Adipocyte (in vitro differentiated cells): ENCODE measurements at regions not wholly inside any gene's neighbourhood (a gene's known extent, or its start where the extent isn't known, plus 50 kb on each side); places are given as distances from the start of the nearest gene placed in this dataset.

Experiments
- DNase-seq: peaks from one replicate; pipeline ENCODE4 v3.0.0-alpha.2; 2015; ENCODE audit warnings: low read depth
- H3K27me3 ChIP-seq: replicated peaks from 2 replicates; pipeline ENCODE4 v1.7.0; 2013; ENCODE audit warnings: mild to moderate bottlenecking, low read length, moderate library complexity; ENCODE audit not compliant: control insufficient read depth, insufficient read depth
- H3K36me3 ChIP-seq: 2 replicates; pipeline ENCODE4 v1.7.0; 2013; ENCODE audit warnings: low read length, mild to moderate bottlenecking, moderate library complexity; ENCODE audit not compliant: control insufficient read depth, insufficient read depth, severe bottlenecking
- H3K4me1 ChIP-seq: 2 replicates; pipeline ENCODE4 v1.7.0; 2013; ENCODE audit warnings: mild to moderate bottlenecking, low read length, moderate library complexity; ENCODE audit not compliant: control insufficient read depth, insufficient read depth
- H3K4me3 ChIP-seq: 2 replicates; pipeline ENCODE4 v1.7.0; 2013; ENCODE audit warnings: mild to moderate bottlenecking, low read length, moderate library complexity
- H3K9ac ChIP-seq: 2 replicates; pipeline ENCODE4 v1.7.0; 2013; ENCODE audit warnings: mild to moderate bottlenecking, low read length, moderate library complexity
- H3K9me3 ChIP-seq: 2 replicates; pipeline ENCODE4 v1.7.0; 2013; ENCODE audit warnings: mild to moderate bottlenecking, low read length, moderate library complexity; ENCODE audit not compliant: control insufficient read depth

DNA sequence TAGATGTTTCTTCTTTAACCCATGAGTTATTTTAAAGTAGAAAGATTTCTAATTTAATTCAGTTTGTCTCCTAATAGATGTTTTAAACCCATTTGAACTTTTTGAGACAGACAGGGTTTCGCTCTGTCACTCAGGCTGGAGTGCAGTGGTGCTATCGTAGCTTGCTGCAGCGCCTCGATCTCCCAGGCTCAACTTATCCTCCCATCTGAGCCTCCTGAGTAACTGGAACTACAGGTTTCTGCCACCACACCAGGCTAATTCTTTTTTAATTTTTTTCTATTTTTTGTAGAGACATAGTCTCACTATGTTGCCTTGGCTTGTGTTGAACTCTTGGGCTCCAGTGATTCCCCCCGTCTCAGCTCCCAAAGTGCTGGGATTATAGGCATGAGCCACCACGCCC lies 53.0 kb upstream of the RAB18 start:
- H3K9me3 ChIP-seq, result no peaks in the 10 kb centered on the region
- peaks cover 3% of the 10 kb centered on the region for H3K4me1 ChIP-seq
- DNase-seq, result no peak
- no peak overlapping the region for H3K4me3 ChIP-seq
- H3K27me3 ChIP-seq, result no peaks in the 10 kb centered on the region
- no peaks in the 10 kb centered on the region for H3K36me3 ChIP-seq
- no peak overlapping the region for H3K9ac ChIP-seq

DNA sequence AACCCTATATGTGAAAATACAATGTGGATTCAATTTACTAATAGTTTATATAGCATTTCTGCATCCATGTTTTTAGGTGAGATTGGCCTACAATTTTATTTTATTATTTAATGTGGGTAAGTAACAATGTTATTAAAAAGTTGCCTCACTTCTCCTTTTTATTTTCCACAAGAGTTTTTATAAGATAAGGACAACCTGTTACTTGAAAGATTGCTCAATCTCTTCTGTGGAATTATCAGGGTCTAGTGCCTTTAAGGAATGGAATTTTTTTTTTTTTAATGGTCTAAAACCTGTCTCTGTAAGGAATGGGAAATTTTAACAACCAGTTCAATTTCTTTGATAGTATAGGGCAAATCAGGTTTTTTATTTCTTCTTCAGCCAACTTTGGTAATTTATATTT lies 53.9 kb upstream of the RAB18 start:
- Histone ChIP-seq H3K4me3 (no peak overlapping the region), H3K9ac (no peak overlapping the region), H3K36me3 (no peaks in the 10 kb centered on the region), H3K27me3 (no peaks in the 10 kb centered on the region), H3K4me1 (peaks cover 3% of the 10 kb centered on the region), H3K9me3 (no peaks in the 10 kb centered on the region)
- no peak for DNase-seq

DNA sequence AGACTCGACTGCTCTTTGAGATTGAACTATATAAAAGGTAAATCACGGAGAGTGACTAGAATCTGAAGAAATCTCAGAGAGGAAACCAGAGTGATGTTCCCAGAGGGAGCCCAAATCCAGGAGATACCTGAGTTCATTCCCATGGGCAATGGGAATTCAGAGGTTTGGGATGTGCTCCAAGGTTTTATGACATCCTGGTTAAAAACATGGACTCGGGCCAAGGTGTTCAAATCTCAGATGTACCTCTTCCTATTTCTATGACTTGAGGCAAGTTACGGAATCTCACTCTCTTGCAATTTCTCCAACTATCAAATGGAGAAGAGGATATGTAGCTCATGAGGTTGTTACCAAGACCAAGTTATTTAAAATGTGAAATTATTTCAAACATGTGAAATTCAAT lies 54.5 kb upstream of the RAB18 start:
- no peak for DNase-seq

DNA sequence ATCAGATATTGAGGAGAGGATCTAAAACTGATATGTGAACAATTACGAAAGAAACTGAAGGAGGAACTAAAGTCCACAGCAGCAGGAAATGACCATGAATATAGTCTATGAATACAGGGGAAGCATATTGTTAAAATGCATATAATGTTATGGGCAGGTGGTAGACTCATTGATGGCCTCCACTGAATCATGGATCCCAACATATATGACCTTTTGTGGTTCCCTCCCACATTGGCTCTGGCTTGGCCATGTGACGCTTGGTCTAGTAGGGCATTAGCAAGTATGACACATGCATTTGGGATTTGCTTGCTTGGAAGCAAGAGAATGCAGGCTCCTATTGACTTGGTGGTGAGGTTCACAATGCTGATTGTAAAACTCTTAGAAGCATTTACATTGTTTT lies 55.2 kb upstream of the RAB18 start:
- H3K27me3 ChIP-seq, result no peaks in the 10 kb centered on the region
- H3K4me1 ChIP-seq, result peaks cover 3% of the 10 kb centered on the region
- no peak overlapping the region for H3K4me3 ChIP-seq
- DNase-seq, result peak; percentile 19
- no peak overlapping the region for H3K9ac ChIP-seq
- no peaks in the 10 kb centered on the region for H3K9me3 ChIP-seq
- no peaks in the 10 kb centered on the region for H3K36me3 ChIP-seq

More for the DNA sequence above, 54.5 kb upstream of the RAB18 start:
- Histone ChIP-seq H3K9me3 (no peaks in the 10 kb centered on the region), H3K27me3 (no peaks in the 10 kb centered on the region), H3K4me1 (peaks cover 3% of the 10 kb centered on the region), H3K9ac (no peak overlapping the region), H3K36me3 (no peaks in the 10 kb centered on the region), H3K4me3 (no peak overlapping the region)

GRCh38 chr10:27447540-27447939 lies 56.6 kb upstream of the RAB18 start:
- DNase-seq, result no peak
- Histone ChIP-seq H3K4me3 (no peak overlapping the region), H3K27me3 (no peaks in the 10 kb centered on the region), H3K9ac (no peak overlapping the region), H3K36me3 (no peaks in the 10 kb centered on the region), H3K9me3 (no peaks in the 10 kb centered on the region), H3K4me1 (peaks cover 3% of the 10 kb centered on the region)

- no peaks in the 10 kb centered on the region for H3K9me3 ChIP-seq
- H3K27me3 ChIP-seq, result no peaks in the 10 kb centered on the region
- DNase-seq, result peak; percentile 82
- peaks cover 3% of the 10 kb centered on the region for H3K4me1 ChIP-seq
- H3K4me3 ChIP-seq, result no peak overlapping the region
- H3K36me3 ChIP-seq, result no peaks in the 10 kb centered on the region
- H3K9ac ChIP-seq, result no peak overlapping the region
These were observed 57.8 kb upstream of the RAB18 start for GRCh38 chr10:27446091-27446918.

DNA sequence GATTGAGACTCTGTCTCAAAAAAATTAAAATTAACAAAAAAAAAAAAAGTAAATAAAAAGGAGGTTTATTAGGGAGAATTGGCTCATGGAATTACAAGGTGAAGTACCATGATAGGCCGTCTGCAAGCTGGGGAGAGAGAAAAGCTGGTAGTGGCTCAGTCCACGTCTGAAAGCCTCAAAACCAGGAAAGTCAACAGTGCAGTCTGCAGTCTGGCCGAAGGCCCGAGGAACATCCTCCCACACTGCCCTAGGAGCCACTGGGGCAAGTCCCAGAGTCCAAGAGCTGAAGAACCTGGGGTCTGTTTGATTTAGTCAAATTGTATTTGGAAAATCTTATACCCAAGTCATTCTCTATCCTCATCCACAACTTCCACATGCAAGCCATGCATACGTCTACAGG lies 59.0 kb upstream of the RAB18 start:
- DNase-seq, result no peak
- Histone ChIP-seq H3K9me3 (no peaks in the 10 kb centered on the region), H3K36me3 (no peaks in the 10 kb centered on the region), H3K27me3 (no peaks in the 10 kb centered on the region), H3K4me3 (no peak overlapping the region), H3K9ac (no peak overlapping the region), H3K4me1 (peaks cover 3% of the 10 kb centered on the region)

GRCh38 chr10:27440478-27440877 lies 63.6 kb upstream of the RAB18 start:
- no peak for DNase-seq
- Histone ChIP-seq H3K27me3 (no peaks in the 10 kb centered on the region), H3K36me3 (no peaks in the 10 kb centered on the region), H3K4me1 (no peaks in the 10 kb centered on the region), H3K9me3 (no peaks in the 10 kb centered on the region), H3K9ac (no peak overlapping the region), H3K4me3 (no peak overlapping the region)

GRCh38 chr10:27440021-27440420 lies 64.1 kb upstream of the RAB18 start:
- DNase-seq, result no peak
- Histone ChIP-seq H3K4me3 (no peak overlapping the region), H3K27me3 (no peaks in the 10 kb centered on the region), H3K9ac (no peak overlapping the region), H3K9me3 (no peaks in the 10 kb centered on the region), H3K4me1 (no peaks in the 10 kb centered on the region), H3K36me3 (no peaks in the 10 kb centered on the region)

DNA sequence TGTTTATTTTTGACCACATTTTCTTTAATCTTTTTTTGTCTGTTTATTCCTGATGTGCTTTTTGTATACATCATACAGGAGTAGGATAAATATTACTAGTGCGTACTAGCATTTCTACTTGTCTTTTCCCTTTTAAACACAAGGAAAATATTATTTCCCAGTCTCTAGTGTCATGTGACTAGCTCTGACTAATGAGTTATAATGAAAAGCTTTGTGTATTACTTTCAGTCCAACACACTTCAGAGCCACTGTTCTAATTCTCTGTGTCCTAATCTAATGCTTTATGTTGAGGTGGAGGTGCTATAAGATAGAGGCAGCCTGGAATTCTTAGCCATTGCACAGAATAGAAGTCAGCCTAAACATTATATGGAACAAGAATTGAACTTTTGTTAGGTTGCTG lies 65.0 kb upstream of the RAB18 start:
- no peak overlapping the region for H3K4me3 ChIP-seq
- H3K9ac ChIP-seq, result no peak overlapping the region
- H3K27me3 ChIP-seq, result no peaks in the 10 kb centered on the region
- DNase-seq, result no peak
- no peaks in the 10 kb centered on the region for H3K36me3 ChIP-seq
- H3K9me3 ChIP-seq, result peaks cover 1% of the 10 kb centered on the region
- H3K4me1 ChIP-seq, result no peaks in the 10 kb centered on the region

DNA sequence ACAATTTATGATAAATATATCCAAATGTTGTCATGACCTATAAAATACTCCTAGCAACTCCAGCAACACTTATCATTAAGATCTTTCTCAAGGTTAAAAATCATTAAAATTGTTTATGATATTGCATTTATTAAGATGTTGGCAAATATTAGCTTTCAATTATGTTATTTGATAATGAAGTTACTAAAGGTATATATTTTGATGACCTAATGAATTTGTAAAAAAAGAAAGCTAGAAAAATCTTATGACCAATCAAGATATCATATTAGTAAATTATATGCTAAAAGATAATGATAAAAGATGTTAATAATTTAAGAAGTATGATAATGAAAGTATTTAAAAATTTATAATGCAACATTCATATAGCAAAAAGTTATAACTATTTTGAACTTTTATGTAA lies 66.3 kb upstream of the RAB18 start:
- no peaks in the 10 kb centered on the region for H3K4me1 ChIP-seq
- no peak for DNase-seq
- H3K9ac ChIP-seq, result no peak overlapping the region
- no peak overlapping the region for H3K4me3 ChIP-seq
- peaks cover 8% of the 10 kb centered on the region for H3K9me3 ChIP-seq
- no peaks in the 10 kb centered on the region for H3K27me3 ChIP-seq
- H3K36me3 ChIP-seq, result no peaks in the 10 kb centered on the region

DNA sequence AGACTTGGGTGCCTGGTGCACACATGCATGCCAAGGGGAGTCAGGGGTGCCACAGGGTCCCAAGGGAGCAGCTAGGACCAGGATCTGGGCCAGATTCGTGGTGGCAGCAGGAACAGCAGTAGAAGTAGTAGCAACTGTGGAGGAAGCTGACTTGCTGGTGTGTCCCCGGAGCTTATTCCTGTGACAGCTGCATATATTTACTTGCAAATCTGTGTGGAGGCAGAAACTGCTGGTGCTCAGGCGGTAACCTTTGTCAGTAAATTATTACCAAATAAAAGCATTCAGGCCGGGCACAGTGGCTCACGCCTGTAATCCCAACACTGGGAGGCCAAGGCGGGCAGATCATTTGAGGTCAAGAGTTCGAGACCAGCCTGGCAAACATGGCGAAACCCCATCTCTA lies 67.4 kb upstream of the RAB18 start:
- Histone ChIP-seq H3K4me1 (no peaks in the 10 kb centered on the region), H3K9ac (no peak overlapping the region), H3K4me3 (no peak overlapping the region), H3K9me3 (peaks cover 8% of the 10 kb centered on the region), H3K36me3 (no peaks in the 10 kb centered on the region), H3K27me3 (no peaks in the 10 kb centered on the region)
- DNase-seq, result no peak
